ENCODE measurements at regions not wholly inside any gene's neighbourhood (a gene's known extent, or its start where the extent isn't known, plus 50 kb on each side); places are given as distances from the start of the nearest gene placed in this dataset.
"Not testable (repeated sequence)": the region's sequence is repeated elsewhere in the genome, so short reads cannot be mapped to it uniquely, and the experiment has no call there.

DNA sequence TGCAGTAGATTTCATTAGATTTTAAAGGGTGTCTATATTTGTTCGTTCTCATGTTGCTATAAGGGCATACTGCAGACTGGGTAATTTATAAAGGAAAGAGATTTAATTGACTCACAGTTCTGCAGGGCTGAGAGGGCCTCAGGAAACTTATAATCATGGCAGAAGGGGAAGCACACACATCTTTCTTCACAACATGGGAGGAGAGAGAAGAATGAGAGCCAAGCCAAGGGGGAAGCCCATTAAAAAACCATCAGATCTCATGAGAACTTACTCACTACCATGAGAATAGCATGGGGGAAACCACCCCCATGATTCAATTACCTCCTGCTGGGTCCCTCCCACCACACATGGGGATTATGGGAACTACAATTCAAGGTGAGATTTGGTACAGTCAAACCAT lies 99.5 kb upstream of the TCF21 start:
- not testable (repeated sequence) for DNase-seq

DNA sequence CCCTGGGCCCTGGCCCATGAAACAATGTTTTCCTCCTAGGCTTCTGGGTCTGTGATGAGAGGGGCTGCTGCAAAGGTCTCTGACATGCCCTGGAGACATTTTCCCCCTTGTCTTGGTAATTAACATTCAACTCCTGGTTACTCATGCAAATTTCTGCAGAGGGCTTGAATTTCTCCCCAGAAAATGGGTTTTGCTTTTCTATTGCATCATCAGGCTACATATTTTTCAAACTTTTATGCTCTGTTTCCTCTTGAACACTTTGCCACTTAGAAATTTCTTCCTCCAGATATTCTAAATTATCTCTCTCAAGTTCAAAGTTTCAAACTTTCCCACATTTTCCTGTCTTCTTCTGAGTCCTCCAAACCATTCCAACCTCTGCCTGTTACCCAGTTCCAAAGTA lies 98.2 kb upstream of the TCF21 start:
- DNase-seq, result not testable (repeated sequence)

- DNase-seq, result not testable (repeated sequence)
Measured at GRCh38 chr6:133795051-133795450, 93.9 kb upstream of the TCF21 start.

DNA sequence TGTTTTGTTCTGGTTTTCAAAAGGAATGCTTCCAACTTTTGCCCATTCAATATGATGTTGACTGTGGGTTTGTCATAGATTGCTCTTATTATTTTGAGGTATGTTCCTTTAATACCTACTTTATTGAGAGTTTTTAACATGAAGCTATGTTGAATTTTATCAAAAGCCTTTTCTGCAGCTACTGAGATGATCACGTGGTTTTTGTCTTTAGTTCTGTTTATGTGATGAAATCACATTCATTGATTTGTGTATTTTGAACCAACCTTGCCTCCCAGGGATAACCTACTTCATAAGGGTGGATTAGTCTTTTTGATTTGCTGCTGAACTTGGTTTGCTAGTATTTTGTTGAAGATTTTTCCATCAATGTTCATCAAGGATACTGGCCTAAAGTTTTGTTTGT lies 92.7 kb upstream of the TCF21 start:
- no peak for DNase-seq

DNA sequence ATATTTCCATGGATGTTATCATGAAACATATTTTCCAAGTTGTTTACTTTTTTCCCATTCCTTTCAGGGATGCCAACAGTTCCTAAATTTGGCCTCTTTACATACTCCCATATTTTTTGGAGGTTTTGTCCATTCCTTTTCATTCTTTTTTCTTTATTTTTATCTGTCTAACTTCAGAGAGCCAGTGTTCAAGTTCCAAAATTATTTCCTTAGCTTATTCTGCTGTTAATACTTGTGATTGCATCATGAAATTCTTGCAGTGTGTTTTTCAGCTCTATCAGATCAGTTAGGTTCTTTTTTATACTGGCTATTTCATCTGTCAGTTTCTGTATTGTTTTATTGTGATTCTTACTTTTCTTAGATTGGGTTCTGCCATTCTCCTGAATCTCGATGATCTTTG lies 89.9 kb upstream of the TCF21 start:
- no peak for DNase-seq

DNA sequence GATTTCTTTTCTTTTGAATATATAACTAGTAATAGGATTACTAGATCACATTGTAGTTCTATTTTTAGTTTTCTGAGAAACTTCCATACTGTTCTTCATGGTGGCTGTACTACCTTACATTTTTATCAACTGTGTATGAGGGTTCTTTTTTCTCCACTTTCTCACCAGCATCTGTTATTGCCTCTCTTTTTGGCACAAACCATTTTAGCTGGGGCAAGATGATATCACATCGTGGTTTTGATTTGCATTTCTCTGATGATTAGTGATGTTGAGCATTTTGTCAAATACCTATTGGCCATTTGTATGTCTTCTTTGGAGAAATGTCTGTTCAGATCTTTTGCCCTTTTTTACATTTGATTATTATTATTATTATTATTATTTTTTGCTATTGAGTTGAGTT lies 86.1 kb upstream of the TCF21 start:
- DNase-seq, result no peak

DNA sequence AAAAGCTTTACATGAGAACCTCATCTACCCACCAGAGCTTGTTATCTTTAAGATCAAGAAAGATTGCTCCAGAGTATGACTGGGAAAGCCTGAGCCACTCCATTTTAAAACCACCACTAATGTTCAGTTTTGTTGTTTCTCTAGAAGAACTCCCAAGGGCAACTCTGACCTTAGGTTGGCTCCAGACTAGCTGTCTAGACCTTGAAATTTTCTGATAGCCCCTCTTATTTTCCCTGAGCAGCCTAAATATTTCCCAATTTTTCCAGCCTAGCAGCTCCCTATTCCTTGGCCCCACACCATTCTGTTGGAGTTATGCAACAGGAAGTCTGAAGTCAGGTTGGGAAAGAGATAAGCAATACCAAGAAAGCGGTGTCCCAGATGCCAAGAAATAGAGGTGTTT lies 84.6 kb upstream of the TCF21 start:
- no peak for DNase-seq

DNA sequence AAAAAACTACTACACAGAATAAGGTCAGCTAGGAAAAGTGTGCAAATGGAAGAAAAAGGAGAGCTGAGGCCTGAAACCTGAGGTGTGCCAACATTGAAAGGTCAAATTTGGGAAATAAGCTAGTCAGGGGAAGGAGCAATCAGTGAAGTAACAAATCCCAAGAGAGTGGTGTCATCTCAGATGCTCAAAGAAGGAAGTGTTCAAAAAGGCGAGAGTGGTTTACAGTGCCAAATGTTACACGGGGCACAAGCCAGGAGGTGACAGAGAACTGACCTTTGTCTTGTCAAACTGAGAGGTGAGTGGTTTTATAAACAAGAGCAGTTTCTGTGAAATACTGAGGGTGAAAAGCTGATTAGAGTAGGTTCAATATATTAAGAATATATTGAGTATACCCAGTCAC lies 83.0 kb upstream of the TCF21 start:
- DNase-seq, result no peak

DNA sequence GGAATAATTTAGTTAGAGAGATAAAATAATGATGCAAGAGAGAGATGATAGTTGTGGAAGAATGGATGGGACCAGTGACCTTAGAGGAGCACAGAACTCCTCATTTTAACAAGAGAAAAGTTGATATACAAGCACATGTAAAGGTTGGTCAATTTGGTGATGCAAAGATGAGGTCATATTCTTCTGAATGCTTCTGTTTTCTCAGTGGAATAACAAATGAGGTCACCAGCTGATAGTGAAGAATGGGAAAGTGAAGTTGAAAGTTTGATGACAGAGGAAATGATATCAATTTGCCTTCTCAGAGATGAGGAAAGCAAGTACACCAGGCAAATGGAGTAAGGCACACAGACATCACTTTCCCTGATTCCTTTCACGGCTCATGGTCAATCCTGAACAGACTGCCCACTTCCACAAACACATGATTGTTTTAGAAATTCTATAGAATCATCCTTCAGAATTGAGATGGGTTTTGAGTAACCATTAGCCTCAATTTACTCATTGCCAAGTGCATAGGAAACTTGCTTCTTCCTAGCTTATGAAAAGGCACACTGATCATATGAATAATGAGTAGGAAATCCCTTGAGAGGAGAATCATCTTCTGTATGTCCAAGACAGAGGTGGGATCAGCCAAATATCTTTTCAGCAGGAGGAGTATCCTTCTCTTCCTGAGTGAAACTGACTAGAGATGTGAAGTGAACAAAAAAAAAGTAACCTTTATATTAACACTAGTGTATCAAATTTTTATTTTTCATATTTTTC lies 82.4 kb upstream of the TCF21 start:
- no peak for DNase-seq

- no peak for DNase-seq
Measured at GRCh38 chr6:133807501-133807900, 81.4 kb upstream of the TCF21 start.

- DNase-seq, result no peak
Measured at GRCh38 chr6:133809406-133809805, 79.5 kb upstream of the TCF21 start.

- DNase-seq, result no peak
Measured at GRCh38 chr6:133811557-133811956, 77.4 kb upstream of the TCF21 start.

DNA sequence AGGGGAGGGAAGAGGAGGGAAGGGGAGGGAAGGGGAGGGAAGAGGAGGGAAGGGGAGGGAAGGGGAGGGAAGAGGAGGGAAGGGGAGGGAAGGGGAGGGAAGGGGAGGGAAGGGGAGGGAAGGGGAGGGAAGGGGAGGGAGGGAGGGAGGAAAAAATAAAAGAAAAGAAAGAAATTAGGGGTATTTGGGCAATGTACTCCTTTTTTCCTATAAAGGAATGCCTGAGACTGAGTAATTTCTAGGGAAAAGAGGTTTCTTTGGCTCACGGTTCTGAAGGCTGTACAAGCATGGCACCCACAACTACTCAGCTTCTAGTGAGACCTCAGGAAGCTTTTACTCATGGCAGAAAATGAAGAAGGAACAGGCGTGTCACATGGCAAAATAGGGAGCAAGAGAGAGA lies 76.5 kb upstream of the TCF21 start:
- DNase-seq, result not testable (repeated sequence)

GRCh38 chr6:133814238-133814637 lies 74.7 kb upstream of the TCF21 start:
- DNase-seq, result no peak

DNA sequence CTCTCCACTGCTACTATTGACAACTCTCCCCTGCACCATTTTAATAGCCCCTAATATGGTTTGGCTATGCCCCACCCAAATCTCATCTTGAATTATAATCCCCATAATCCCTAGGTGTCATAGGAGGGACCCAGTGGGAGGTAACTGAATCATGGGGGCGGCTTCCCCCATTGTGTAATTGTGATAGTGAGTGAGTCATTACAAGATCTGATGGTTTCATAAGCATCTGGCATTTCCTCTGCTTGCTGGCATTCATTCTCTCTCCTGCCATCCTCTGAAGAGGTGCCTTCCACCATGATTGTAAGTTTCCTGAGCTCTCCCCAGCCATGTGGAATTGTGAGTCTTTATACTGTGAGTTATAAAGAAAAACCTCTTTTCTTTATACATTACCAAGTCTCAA lies 74.1 kb upstream of the TCF21 start:
- DNase-seq, result no peak

GRCh38 chr6:133815313-133815712 lies 73.6 kb upstream of the TCF21 start:
- DNase-seq, result no peak

- DNase-seq, result peak; percentile 46
Measured at GRCh38 chr6:133816171-133816570, 72.7 kb upstream of the TCF21 start.

- DNase-seq, result no peak
Measured at GRCh38 chr6:133817460-133818047, 71.4 kb upstream of the TCF21 start.

- no peak for DNase-seq
Measured at GRCh38 chr6:133818320-133818719, 70.6 kb upstream of the TCF21 start.

GRCh38 chr6:133820208-133820607 lies 68.7 kb upstream of the TCF21 start:
- no peak for DNase-seq

DNA sequence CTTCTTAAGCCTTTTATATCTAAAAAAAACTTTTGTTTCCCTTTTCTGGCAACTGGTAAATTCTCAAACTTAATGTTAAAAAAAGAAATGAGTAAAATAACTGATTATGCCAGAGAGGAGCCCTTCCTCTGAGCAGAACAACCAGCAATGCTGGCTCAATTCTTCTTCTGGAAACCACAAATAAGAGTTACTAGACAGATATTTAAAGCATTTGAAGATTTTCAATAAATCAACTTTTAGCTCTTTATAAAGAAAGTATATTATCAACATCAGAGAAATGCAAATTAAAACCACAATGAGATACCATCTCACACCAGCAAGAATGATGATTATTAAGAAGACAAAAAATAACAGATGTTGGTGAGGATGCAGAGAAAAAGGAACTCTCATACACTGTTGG lies 61.1 kb upstream of the TCF21 start:
- DNase-seq, result no peak

DNA sequence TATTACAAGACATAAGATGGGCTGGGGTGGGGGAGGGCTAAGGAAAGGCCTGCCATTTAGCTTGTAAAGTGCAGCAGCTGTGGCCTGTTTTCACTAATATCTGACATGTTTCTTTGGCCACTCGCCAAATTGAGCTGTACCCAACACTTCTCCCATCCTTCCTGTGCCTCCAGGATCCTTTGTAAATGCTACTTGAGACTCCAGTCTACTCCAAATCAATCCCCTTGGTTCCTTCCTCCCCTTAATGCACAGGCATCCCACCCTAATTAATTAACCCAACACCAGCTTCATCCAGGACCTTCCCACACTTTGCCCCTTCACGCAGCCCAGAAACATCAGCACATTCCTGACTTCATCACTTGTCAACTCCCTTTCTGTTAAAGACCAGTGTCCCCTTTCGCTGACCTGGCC lies 55.0 kb upstream of the TCF21 start:
- DNase-seq, result no peak

- no peak for DNase-seq
Measured at GRCh38 chr6:133834472-133835170, 54.3 kb upstream of the TCF21 start.
